Psoas muscle (tissue), 7 donors: ENCODE measurements at regions not wholly inside any gene's neighbourhood (a gene's known extent, or its start where the extent isn't known, plus 50 kb on each side); places are given as distances from the start of the nearest gene placed in this dataset.

ENCODE experiments used
- ATAC-seq, 4 donors: fragments of 200-7000 bp; cut with Tn5 transposase; one replicate each; pipeline ENCODE4 v1.9.1; 2020; ENCODE audit warnings: moderate library complexity in 3 of 4, mild to moderate bottlenecking in 2 of 4
- DNase-seq, 2 donors: peaks; one replicate each; pipeline ENCODE4 v3.0.0-alpha.2; 2020
- H3K27ac ChIP-seq: fragments of 200-600 bp; one replicate; pipeline ENCODE4 v1.8.0; 2022
- H3K27me3 ChIP-seq, 3 donors: fragments of 200-600 bp in 1 of 3; one replicate each; pipeline versions ENCODE4 v1.6.1 to v1.8.0; 2013 to 2022; ENCODE audit warnings: low read length in 2 of 3, mild to moderate bottlenecking in 2 of 3, moderate library complexity in 1 of 3; ENCODE audit not compliant: insufficient read depth in 3 of 3
- H3K36me3 ChIP-seq, 2 donors: fragments of 200-600 bp in 1 of 2; one replicate each; pipeline versions ENCODE4 v1.6.1 to v1.8.0; 2013 to 2022; ENCODE audit warnings: low read depth in 1 of 2, mild to moderate bottlenecking in 1 of 2, moderate library complexity in 1 of 2; ENCODE audit not compliant: insufficient read depth in 1 of 2
- H3K4me1 ChIP-seq: fragments of 200-600 bp; one replicate; pipeline ENCODE4 v1.8.0; 2022
- H3K4me3 ChIP-seq: fragments of 200-600 bp; one replicate; pipeline ENCODE4 v1.8.0; 2022; ENCODE audit warnings: mild to moderate bottlenecking
- H3K9me3 ChIP-seq: fragments of 200-600 bp; one replicate; pipeline ENCODE4 v1.8.0; 2022
- CTCF ChIP-seq: fragments of 200-600 bp; IDR thresholded peaks from one replicate; pipeline ENCODE4 v1.8.0; 2022; ENCODE audit warnings: antibody characterized with exemption
- WGBS, 3 donors: extraction: QIAGEN DNeasy Blood & Tissue Kit; methylation state at CpG; one replicate each; pipeline versions ENCODE4 v1.1.6 to v1.1.7; 2013; 5-methylcytosine and 5-hydroxymethylcytosine counted together
- intact Hi-C, 2 donors: fragments of 100-400 bp; cut with DNase I; formaldehyde crosslinking; loops; one replicate each; pipeline versions ENCODE4 v1.11.0 to v1.14.2; 2022
- donor health status: healthy with polysubstance abuse.
- donor health status: DM: no; HTN: no; CAD: no; lungs with moderate emphysema.
- donor health status: Bipolar disorder and iron deficiency.
- donor health status: healthy.
- donor health status: DM: yes; HTN: yes; CAD: no.
- donor health status: DM: no; HTN: no; CAD: no.
- donor health status: DM: yes; HTN: yes; CAD: no.

- Histone ChIP-seq H3K4me3 (no peak overlapping the region), H3K27me3 (no peaks in the 10 kb centered on the region), H3K9me3 (no peaks in the 10 kb centered on the region), H3K4me1 (no peaks in the 10 kb centered on the region), H3K27ac (no peak overlapping the region), H3K36me3 (no peaks in the 10 kb centered on the region)
- WGBS, 3 donors = 87 to 93% (median 89%) methylated on average over 5 of the region's 5 CpGs
- ATAC-seq = no peak
- no peak for TF ChIP-seq CTCF
- DNase-seq = no peak
- intact Hi-C loops = no loop called here
Observed at GRCh38 chr10:28788762-28789161, 111.4 kb downstream of the BAMBI start.

- intact Hi-C loops = no loop called here
- 68 to 75% (median 69%) methylated on average over 8 of the region's 8 CpGs for WGBS, 3 donors
- Histone ChIP-seq H3K27me3 (no peaks in the 10 kb centered on the region), H3K27ac (no peak overlapping the region), H3K9me3 (no peaks in the 10 kb centered on the region), H3K4me3 (no peak overlapping the region), H3K4me1 (no peaks in the 10 kb centered on the region), H3K36me3 (no peaks in the 10 kb centered on the region)
- ATAC-seq (no peak), DNase-seq (no peak)
- TF ChIP-seq CTCF = no peak
Observed at GRCh38 chr10:28790146-28790545, 112.8 kb downstream of the BAMBI start.

GRCh38 chr10:28793482-28793881 is 116.2 kb downstream of the BAMBI start:
- no peak for DNase-seq
- no peak overlapping the region for H3K27ac ChIP-seq
- WGBS, 3 donors = 48 to 71% (median 56%) methylated on average over 3 of the region's 3 CpGs
- no peak for TF ChIP-seq CTCF
- no peak for ATAC-seq
- intact Hi-C loops = no loop called here
- no peak overlapping the region for H3K4me3 ChIP-seq
- no peaks in the 10 kb centered on the region for H3K9me3 ChIP-seq
- H3K27me3 ChIP-seq = no peaks in the 10 kb centered on the region
- no peaks in the 10 kb centered on the region for H3K4me1 ChIP-seq
- no peaks in the 10 kb centered on the region for H3K36me3 ChIP-seq

GRCh38 chr10:28794986-28795385 is 117.7 kb downstream of the BAMBI start:
- DNase-seq (no peak), ATAC-seq (no peak)
- intact Hi-C loops = no loop called here
- Histone ChIP-seq H3K27me3 (no peaks in the 10 kb centered on the region), H3K27ac (no peak overlapping the region), H3K9me3 (no peaks in the 10 kb centered on the region), H3K36me3 (no peaks in the 10 kb centered on the region), H3K4me1 (no peaks in the 10 kb centered on the region), H3K4me3 (no peak overlapping the region)
- no peak for TF ChIP-seq CTCF
- 87 to 95% (median 92%) methylated on average over 3 of the region's 3 CpGs for WGBS, 3 donors
